ENCODE measurements at regions not wholly inside any gene's neighbourhood (a gene's known extent, or its start where the extent isn't known, plus 50 kb on each side); places are given as distances from the start of the nearest gene placed in this dataset.

GRCh38 chr21:24995216-24995615 lies 612.1 kb downstream of the MRPL39 start:
- TF ChIP-seq POLR2A (IDR thresholded peaks at IDR 0.05) (no peak), CTCF (IDR thresholded peaks at IDR 0.05) (no peak)

Data from lower leg skin (tissue), 3 donors.